ENCODE measurements at regions not wholly inside any gene's neighbourhood (a gene's known extent, or its start where the extent isn't known, plus 50 kb on each side); places are given as distances from the start of the nearest gene placed in this dataset.

- no peak for DNase-seq (ENCODE audit: low spot score)
- no peak for TF ChIP-seq CTCF (IDR thresholded peaks at IDR 0.05; ENCODE audit: extremely low read depth, insufficient read depth, missing control alignments)
- in situ Hi-C loops (cut with MboI; ENCODE audit: low pct_unique_long_range_greater_than_20kb, low sequenced_read_pairs, unreplicated experiment): no loop called here
Observed at GRCh38 chr5:7000310-7000709, 287.1 kb downstream of the TENT4A start.

GRCh38 chr5:7010591-7010990 is 297.4 kb downstream of the TENT4A start:
- no peak for TF ChIP-seq CTCF (IDR thresholded peaks at IDR 0.05; ENCODE audit: extremely low read depth, insufficient read depth, missing control alignments)
- in situ Hi-C loops (cut with MboI; ENCODE audit: low pct_unique_long_range_greater_than_20kb, low sequenced_read_pairs, unreplicated experiment): no loop called here
- no peak for DNase-seq (ENCODE audit: low spot score)

GRCh38 chr5:7012057-7012456 is 298.8 kb downstream of the TENT4A start:
- in situ Hi-C loops (cut with MboI; ENCODE audit: low pct_unique_long_range_greater_than_20kb, low sequenced_read_pairs, unreplicated experiment): no loop called here
- no peak for TF ChIP-seq CTCF (IDR thresholded peaks at IDR 0.05; ENCODE audit: extremely low read depth, insufficient read depth, missing control alignments)

GRCh38 chr5:7014611-7015010 is 301.4 kb downstream of the TENT4A start:
- DNase-seq (ENCODE audit: low spot score): no peak
- TF ChIP-seq CTCF (IDR thresholded peaks at IDR 0.05; ENCODE audit: extremely low read depth, insufficient read depth, missing control alignments): no peak
- in situ Hi-C loops (cut with MboI; ENCODE audit: low pct_unique_long_range_greater_than_20kb, low sequenced_read_pairs, unreplicated experiment): no loop called here

More at GRCh38 chr5:7012057-7012456, 298.8 kb downstream of the TENT4A start:
- no peak for DNase-seq (ENCODE audit: low spot score)

- no peak for TF ChIP-seq CTCF (IDR thresholded peaks at IDR 0.05; ENCODE audit: extremely low read depth, insufficient read depth, missing control alignments)
- in situ Hi-C loops (cut with MboI; ENCODE audit: low pct_unique_long_range_greater_than_20kb, low sequenced_read_pairs, unreplicated experiment): no loop called here
- DNase-seq (ENCODE audit: low spot score): no peak
Observed at GRCh38 chr5:7015586-7016256, 302.5 kb downstream of the TENT4A start.

GRCh38 chr5:7016999-7017747 is 303.9 kb downstream of the TENT4A start:
- in situ Hi-C loops (cut with MboI; ENCODE audit: low pct_unique_long_range_greater_than_20kb, low sequenced_read_pairs, unreplicated experiment): no loop called here
- no peak for TF ChIP-seq CTCF (IDR thresholded peaks at IDR 0.05; ENCODE audit: extremely low read depth, insufficient read depth, missing control alignments)
- DNase-seq (ENCODE audit: low spot score): no peak

All from GM13977 (cell line).